Ishikawa (cell line): ENCODE measurements at regions not wholly inside any gene's neighbourhood (a gene's known extent, or its start where the extent isn't known, plus 50 kb on each side); places are given as distances from the start of the nearest gene placed in this dataset.

Experiments used
- CEBPB ChIP-seq: IDR thresholded peaks from 2 replicates; pipeline ENCODE4 v1.6.1; 2012
- CREB1 ChIP-seq: IDR thresholded peaks from 2 replicates; pipeline ENCODE4 v1.6.1; 2012; ENCODE audit warnings: low read depth
- EGR1 ChIP-seq: IDR thresholded peaks from 2 replicates; pipeline ENCODE4 v1.6.1; 2012
- EP300 ChIP-seq: IDR thresholded peaks from 2 replicates; pipeline ENCODE4 v1.6.1; 2012; ENCODE audit warnings: borderline replicate concordance
- FOXM1 ChIP-seq: IDR thresholded peaks from 2 replicates; pipeline ENCODE4 v1.6.1; 2012; ENCODE audit warnings: low read depth, borderline replicate concordance
- MAX ChIP-seq: IDR thresholded peaks from 2 replicates; pipeline ENCODE4 v1.6.1; 2012
- NFIC ChIP-seq: IDR thresholded peaks from 2 replicates; pipeline ENCODE4 v1.6.1; 2012
- RAD21 ChIP-seq: IDR thresholded peaks from 2 replicates; pipeline ENCODE4 v1.6.1; 2012; ENCODE audit warnings: low read depth
- REST ChIP-seq: IDR thresholded peaks from 2 replicates; pipeline ENCODE4 v1.6.1; 2012; ENCODE audit warnings: low read depth, mild to moderate bottlenecking
- TAF1 ChIP-seq: IDR thresholded peaks from 2 replicates; pipeline ENCODE4 v1.6.1; 2012; ENCODE audit warnings: low read depth, mild to moderate bottlenecking
- TCF12 ChIP-seq: IDR thresholded peaks from 2 replicates; pipeline ENCODE4 v1.6.1; 2012; ENCODE audit warnings: low read depth
- TEAD4 ChIP-seq: IDR thresholded peaks from 2 replicates; pipeline ENCODE4 v1.6.1; 2012
- USF1 ChIP-seq: IDR thresholded peaks from 2 replicates; pipeline ENCODE4 v1.6.1; 2012
- YY1 ChIP-seq: IDR thresholded peaks from 2 replicates; pipeline ENCODE4 v1.6.1; 2012; ENCODE audit warnings: low read depth
- ZBTB7A ChIP-seq: IDR thresholded peaks from 2 replicates; pipeline ENCODE4 v1.6.1; 2012; ENCODE audit warnings: low read depth

- no peak for TF ChIP-seq USF1
- no peak for TF ChIP-seq TAF1
- no peak for TF ChIP-seq TCF12
- TF ChIP-seq NFIC, result no peak
- no peak for TF ChIP-seq TEAD4
Measured at GRCh38 chr5:56350597-56351170, 117.6 kb upstream of the ANKRD55 start.

GRCh38 chr5:56350011-56350596 is 117.0 kb upstream of the ANKRD55 start:
- TF ChIP-seq FOXM1 (no peak), CREB1 (no peak), TCF12 (no peak), TEAD4 (no peak), RAD21 (no peak)

GRCh38 chr5:56349461-56349860 is 116.3 kb upstream of the ANKRD55 start:
- TF ChIP-seq YY1 (no peak), CREB1 (no peak), TCF12 (no peak), EGR1 (no peak), NFIC (no peak), FOXM1 (no peak), CEBPB (no peak), EP300 (no peak), USF1 (no peak), TEAD4 (no peak), RAD21 (no peak), ZBTB7A (no peak), TAF1 (no peak), MAX (no peak), REST (no peak)

- TF ChIP-seq CREB1 (no peak), CEBPB (peak; percentile 89), FOXM1 (no peak), ZBTB7A (no peak), TCF12 (no peak), EP300 (no peak)
Measured at GRCh38 chr5:56346741-56347535, 113.8 kb upstream of the ANKRD55 start.

- no peak for TF ChIP-seq MAX
Measured at GRCh38 chr5:56346044-56346710, 113.0 kb upstream of the ANKRD55 start.

- TF ChIP-seq REST (no peak), FOXM1 (no peak), MAX (no peak), TEAD4 (no peak), ZBTB7A (no peak), CEBPB (no peak), CREB1 (no peak), EGR1 (no peak), RAD21 (no peak), TAF1 (no peak), YY1 (no peak), EP300 (no peak), TCF12 (no peak), USF1 (no peak), NFIC (no peak)
Measured at GRCh38 chr5:56345352-56345751, 112.2 kb upstream of the ANKRD55 start.
